IMR-90 (cell line): ENCODE measurements at regions not wholly inside any gene's neighbourhood (a gene's known extent, or its start where the extent isn't known, plus 50 kb on each side); places are given as distances from the start of the nearest gene placed in this dataset.

Experiments used
- ATAC-seq: fragments of 200-7000 bp; cut with Tn5 transposase; 2 replicates; pipeline ENCODE4 v1.9.1; 2020; ENCODE audit warnings: low read depth, mild to moderate bottlenecking, moderate library complexity
- BruUV-seq: library from RNA; stranded (reverse); fragments of 400-500 nt; replicated peaks from 2 replicates; lab custom pipeline; 2021; lab: Mats Ljungman, UMichigan
- CTCF ChIA-PET: fragments of 300-600 bp; formaldehyde crosslinking; extraction: SDS; loops from one replicate; lab custom pipeline; 2021; ENCODE audit warnings: antibody characterized with exemption; lab: Yijun Ruan, JAX
- POLR2A ChIA-PET: fragments of 300-600 bp; sonication (Branson Sonifier 250); formaldehyde crosslinking; loops from one replicate; lab custom pipeline; 2022; ENCODE audit warnings: antibody characterized with exemption; ENCODE audit not compliant: unreplicated experiment; lab: Charles Lee
- DNase-seq: peaks from one replicate; pipeline ENCODE4 v3.0.0; 2013
- H2AFZ ChIP-seq: replicated peaks from 2 replicates; pipeline ENCODE3; 2013; ENCODE audit warnings: low read length, mild to moderate bottlenecking; ENCODE audit not compliant: poor library complexity
- H2AK5ac ChIP-seq: 2 replicates; pipeline ENCODE4 v1.6.1; 2013; ENCODE audit warnings: low read depth, low read length, inconsistent platforms
- H2AK9ac ChIP-seq: replicated peaks from 2 replicates; pipeline ENCODE3; 2013; ENCODE audit warnings: mild to moderate bottlenecking, low read depth, low read length, moderate library complexity; ENCODE audit not compliant: poor library complexity
- H2BK120ac ChIP-seq: 2 replicates; pipeline ENCODE4 v1.6.1; 2013; ENCODE audit warnings: low read depth, low read length, inconsistent platforms
- H2BK15ac ChIP-seq: 3 replicates; pipeline ENCODE4 v1.6.1; 2013; ENCODE audit warnings: low read depth, low read length, inconsistent platforms
- H2BK20ac ChIP-seq: 2 replicates; pipeline ENCODE4 v1.6.1; 2013; ENCODE audit warnings: low read depth, mild to moderate bottlenecking, inconsistent platforms, low read length, moderate library complexity
- H2BK5ac ChIP-seq: 2 replicates; pipeline ENCODE4 v1.6.1; 2013; ENCODE audit warnings: mild to moderate bottlenecking, low read depth, low read length, inconsistent platforms; ENCODE audit not compliant: poor library complexity, severe bottlenecking
- H3K14ac ChIP-seq: replicated peaks from 2 replicates; pipeline ENCODE4 v1.6.1; 2013; ENCODE audit warnings: low read depth, low read length, inconsistent platforms
- H3K18ac ChIP-seq: 2 replicates; pipeline ENCODE4 v1.6.1; 2013; ENCODE audit warnings: low read depth, low read length, control low read depth
- H3K23ac ChIP-seq: 2 replicates; pipeline ENCODE4 v1.6.1; 2013; ENCODE audit warnings: low read depth, low read length, inconsistent platforms
- H3K27ac ChIP-seq: 2 replicates; pipeline ENCODE4 v1.5.1; 2013; ENCODE audit warnings: mild to moderate bottlenecking, control low read depth, low read length; ENCODE audit not compliant: insufficient read depth
- H3K27me3 ChIP-seq: 2 replicates; pipeline ENCODE4 v1.6.1; 2013; ENCODE audit warnings: low read length; ENCODE audit not compliant: control insufficient read depth, insufficient read depth
- H3K36me3 ChIP-seq: 2 replicates; pipeline ENCODE4 v1.6.1; 2013; ENCODE audit warnings: low read length, mixed read lengths; ENCODE audit not compliant: control insufficient read depth, insufficient read depth
- H3K4ac ChIP-seq: 2 replicates; pipeline ENCODE4 v1.6.1; 2013; ENCODE audit warnings: low read depth, low read length, inconsistent platforms
- H3K4me1 ChIP-seq: 2 replicates; pipeline ENCODE4 v1.6.1; 2013; ENCODE audit warnings: low read length, mixed read lengths; ENCODE audit not compliant: control insufficient read depth, insufficient read depth
- H3K4me2 ChIP-seq: 2 replicates; pipeline ENCODE4 v1.6.1; 2013; ENCODE audit warnings: low read depth, mild to moderate bottlenecking, control low read depth, low read length, moderate library complexity
- H3K4me3 ChIP-seq: 2 replicates; pipeline ENCODE4 v1.5.1; 2013; ENCODE audit warnings: low read depth, mild to moderate bottlenecking, control low read depth, low read length, moderate library complexity; ENCODE audit not compliant: insufficient read depth
- H3K56ac ChIP-seq: 2 replicates; pipeline ENCODE4 v1.6.1; 2013; ENCODE audit warnings: low read length, inconsistent platforms; ENCODE audit not compliant: insufficient read depth; ENCODE audit errors: extremely low read depth
- H3K79me1 ChIP-seq, 2 experiments: 2 replicates each; pipeline ENCODE4 v1.6.1; 2013; ENCODE audit warnings: low read length in 2 of 2, inconsistent platforms in 1 of 2, low read depth in 1 of 2
- H3K9ac ChIP-seq: 2 replicates; pipeline ENCODE4 v1.6.1; 2013; ENCODE audit warnings: low read depth, low read length, control low read depth
- H3K9me1 ChIP-seq: 2 replicates; pipeline ENCODE4 v1.6.1; 2013; ENCODE audit warnings: low read length, inconsistent platforms; ENCODE audit not compliant: insufficient read depth
- H3K9me3 ChIP-seq: 2 replicates; pipeline ENCODE4 v1.6.1; 2013; ENCODE audit warnings: low read length; ENCODE audit not compliant: control insufficient read depth, insufficient read depth
- H4K20me1 ChIP-seq: 2 replicates; pipeline ENCODE4 v1.6.1; 2013; ENCODE audit warnings: low read length, inconsistent platforms; ENCODE audit not compliant: insufficient read depth
- H4K5ac ChIP-seq: 2 replicates; pipeline ENCODE4 v1.6.1; 2013; ENCODE audit warnings: mild to moderate bottlenecking, low read depth, low read length, control low read depth
- H4K8ac ChIP-seq, 2 experiments: 2 replicates each; pipeline ENCODE4 v1.6.1; 2013; ENCODE audit warnings: low read depth in 2 of 2, low read length in 2 of 2, control low read depth in 1 of 2, inconsistent platforms in 1 of 2
- H4K91ac ChIP-seq: 2 replicates; pipeline ENCODE4 v1.6.1; 2013; ENCODE audit warnings: low read depth, low read length, inconsistent platforms; ENCODE audit not compliant: insufficient read depth
- BHLHE40 ChIP-seq: fragments of 150-350 bp; IDR thresholded peaks from 2 replicates; pipeline ENCODE4 v1.6.1; 2016; ENCODE audit warnings: mild to moderate bottlenecking, low read depth, low read length
- CEBPB ChIP-seq: IDR thresholded peaks from 2 replicates; pipeline ENCODE4 v1.6.1; 2012; ENCODE audit warnings: low read depth, low read length, improper control_type of control experiment
- CHD1 ChIP-seq: IDR thresholded peaks from 2 replicates; pipeline ENCODE4 v1.6.1; 2012; ENCODE audit warnings: low read depth, low read length, improper control_type of control experiment
- MAFK ChIP-seq: IDR thresholded peaks from 2 replicates; pipeline ENCODE4 v1.6.1; 2012; ENCODE audit warnings: low read depth, low read length, improper control_type of control experiment
- MAZ ChIP-seq: IDR thresholded peaks from 2 replicates; pipeline ENCODE4 v1.6.1; 2012; ENCODE audit warnings: low read depth, mild to moderate bottlenecking, low read length, improper control_type of control experiment, moderate library complexity, borderline replicate concordance
- MXI1 ChIP-seq: IDR thresholded peaks from 2 replicates; pipeline ENCODE4 v1.6.1; 2012; ENCODE audit warnings: low read depth, mild to moderate bottlenecking, low read length, moderate library complexity, borderline replicate concordance
- POLR2A ChIP-seq: IDR thresholded peaks from 2 replicates; pipeline ENCODE4 v1.6.1; 2012; ENCODE audit warnings: mild to moderate bottlenecking, low read depth, low read length
- RAD21 ChIP-seq: IDR thresholded peaks from 2 replicates; pipeline ENCODE4 v1.6.1; 2012; ENCODE audit warnings: low read length, improper control_type of control experiment
- RCOR1 ChIP-seq: IDR thresholded peaks from 2 replicates; pipeline ENCODE4 v1.6.1; 2012; ENCODE audit warnings: mild to moderate bottlenecking, low read length, improper control_type of control experiment; ENCODE audit not compliant: insufficient replicate concordance
- RFX5 ChIP-seq: IDR thresholded peaks from 2 replicates; pipeline ENCODE4 v1.8.0; 2012; ENCODE audit warnings: low read depth, mild to moderate bottlenecking, low read length, moderate library complexity
- SMC3 ChIP-seq: fragments of 150-350 bp; IDR thresholded peaks from 2 replicates; pipeline ENCODE4 v1.6.1; 2016; ENCODE audit warnings: low read depth, mild to moderate bottlenecking, antibody characterized with exemption, low read length, moderate library complexity
- USF2 ChIP-seq: fragments of 150-350 bp; IDR thresholded peaks from 2 replicates; pipeline ENCODE4 v1.6.1; 2017; ENCODE audit warnings: mild to moderate bottlenecking, antibody characterized with exemption, low read length, low read depth
- WGBS, 2 experiments: methylation state at CpG; one replicate each; pipeline versions ENCODE4 v1.1.5 to v1.1.7; 2013; ENCODE audit warnings: missing lambda C conversion rate in 2 of 2; ENCODE audit not compliant: insufficient read length in 1 of 2; ENCODE audit errors: extremely low coverage in 2 of 2; 5-methylcytosine and 5-hydroxymethylcytosine counted together
- dilution Hi-C: fragments of 300-500 bp; cut with HindIII; formaldehyde crosslinking; loops from one replicate; pipeline ENCODE4 v1.14.3; 2018; ENCODE audit warnings: low sequenced_read_pairs; ENCODE audit not compliant: unreplicated experiment
- in situ Hi-C: fragments of 300-500 bp; cut with MboI; formaldehyde crosslinking; loops from 3 replicates; pipeline ENCODE4 v1.14.3; 2019; ENCODE audit warnings: low sequenced_read_pairs, inconsistent platforms, mixed read lengths
- intact Hi-C: fragments of 100-400 bp; cut with micrococcal nuclease; formaldehyde crosslinking; loops from 2 replicates; pipeline ENCODE4 v1.10.0; 2022

GRCh38 chr1:38126970-38127369 lies 80.4 kb upstream of the POU3F1 start:
- Histone ChIP-seq H3K4me3 (no peak overlapping the region), H4K8ac (no peak overlapping the region), H3K27me3 (peaks cover 11% of the 10 kb centered on the region; the same call in 1 of the 2 replicates), H4K91ac (no peak overlapping the region), H2BK15ac (no peak overlapping the region), H2AK9ac (no peak overlapping the region), H3K18ac (no peak overlapping the region), H4K20me1 (no peaks in the 10 kb centered on the region), H2AFZ (no peak overlapping the region), H3K36me3 (no peaks in the 10 kb centered on the region), H2AK5ac (no peak overlapping the region), H3K23ac (no peak overlapping the region), H3K4me2 (no peak overlapping the region), H3K9me3 (no peaks in the 10 kb centered on the region), H3K56ac (no peak overlapping the region), H2BK120ac (no peak overlapping the region), H4K5ac (no peak overlapping the region), H3K9me1 (no peaks in the 10 kb centered on the region), H3K27ac (no peak overlapping the region), H3K9ac (no peak overlapping the region), H2BK5ac (no peak overlapping the region), H3K14ac (no peak overlapping the region), H2BK20ac (no peak overlapping the region), H3K4me1 (no peaks in the 10 kb centered on the region), H3K79me1 (no peaks in the 10 kb centered on the region), H3K4ac (no peak overlapping the region)
- POLR2A ChIA-PET, result interaction anchor here (0.6 kb wide), 1 partner anchor 640 kb away, joined by 6 read pairs; no protein-coding TSS in a partner anchor
- no peak for ATAC-seq
- intact Hi-C loops (no loop called here), dilution Hi-C loops (no loop called here), in situ Hi-C loops (no loop called here)
- BruUV-seq, result no TSS peak
- CTCF ChIA-PET, result no interaction called here
- 59% methylated on average over 7 of the region's 8 CpGs; no CpG with 5 or more reads in 1 of the 2 experiments for WGBS, 2 experiments
- no peak for DNase-seq
- TF ChIP-seq MXI1 (no peak), CEBPB (no peak), MAZ (no peak), POLR2A (no peak), RCOR1 (no peak), SMC3 (no peak), MAFK (no peak), USF2 (no peak), RFX5 (no peak), RAD21 (no peak), BHLHE40 (no peak), CHD1 (no peak)
